Hepatocyte (in vitro differentiated cells): ENCODE measurements at regions not wholly inside any gene's neighbourhood (a gene's known extent, or its start where the extent isn't known, plus 50 kb on each side); places are given as distances from the start of the nearest gene placed in this dataset.

Experiments
- CTCF ChIP-seq: fragments of 200-600 bp; sonication (generic); IDR thresholded peaks from 2 replicates; pipeline ENCODE4 v1.5.1; 2016; ENCODE audit warnings: antibody characterized with exemption, mild to moderate bottlenecking; ENCODE audit not compliant: poor library complexity
- EZH2 ChIP-seq: fragments of 200-600 bp; sonication (generic); IDR thresholded peaks from 2 replicates; pipeline ENCODE4 v1.6.1; 2016; ENCODE audit warnings: antibody characterized with exemption, mild to moderate bottlenecking, borderline replicate concordance

DNA sequence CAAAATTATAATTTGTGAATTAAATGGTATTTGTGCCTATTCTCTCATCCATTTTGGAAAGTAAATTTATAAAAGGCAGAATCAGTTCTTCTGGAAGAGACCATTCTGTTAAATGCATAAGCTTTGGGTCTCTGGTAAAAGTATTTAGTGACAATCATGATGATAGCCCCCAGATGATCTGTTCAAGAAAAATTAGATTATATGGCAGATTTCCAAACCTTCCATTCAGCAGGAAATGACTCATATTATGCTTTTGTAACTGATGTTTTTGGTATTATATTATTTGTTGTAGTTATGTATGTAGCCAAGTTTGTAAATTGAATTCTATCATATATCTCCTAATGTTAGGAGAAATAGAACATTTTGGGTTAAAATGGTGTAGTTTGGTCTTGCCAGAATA is 340.8 kb upstream of the DPH6 start:
- TF ChIP-seq CTCF (no peak), EZH2 (no peak)
